ENCODE measurements at regions not wholly inside any gene's neighbourhood (a gene's known extent, or its start where the extent isn't known, plus 50 kb on each side); places are given as distances from the start of the nearest gene placed in this dataset.
"Not testable (repeated sequence)": the region's sequence is repeated elsewhere in the genome, so short reads cannot be mapped to it uniquely, and the experiment has no call there.

DNA sequence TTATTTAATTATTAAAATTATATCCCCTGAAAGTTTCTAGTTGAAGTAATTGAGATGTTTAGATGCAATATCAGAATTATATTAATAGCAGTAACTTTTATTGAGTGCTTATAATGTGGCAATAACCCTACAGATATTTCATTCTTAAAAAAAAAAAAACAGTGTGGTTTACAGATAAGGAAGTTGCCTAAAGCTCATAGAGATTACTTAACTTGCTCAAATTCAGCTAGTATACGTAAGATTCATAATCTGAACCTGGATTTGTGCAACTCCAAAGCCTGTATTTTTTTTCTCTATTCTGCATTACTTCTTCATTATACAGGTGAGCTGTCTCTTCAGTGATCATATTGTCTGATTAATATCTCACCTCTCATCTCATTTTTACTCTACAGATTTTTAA is 156.0 kb upstream of the PTBP2 start:
- no peak for DNase-seq

GRCh38 chr1:96568639-96569038 is 152.9 kb upstream of the PTBP2 start:
- DNase-seq, result no peak

GRCh38 chr1:96569288-96569687 is 152.3 kb upstream of the PTBP2 start:
- no peak for DNase-seq

GRCh38 chr1:96579636-96580035 is 141.9 kb upstream of the PTBP2 start:
- DNase-seq, result no peak

DNA sequence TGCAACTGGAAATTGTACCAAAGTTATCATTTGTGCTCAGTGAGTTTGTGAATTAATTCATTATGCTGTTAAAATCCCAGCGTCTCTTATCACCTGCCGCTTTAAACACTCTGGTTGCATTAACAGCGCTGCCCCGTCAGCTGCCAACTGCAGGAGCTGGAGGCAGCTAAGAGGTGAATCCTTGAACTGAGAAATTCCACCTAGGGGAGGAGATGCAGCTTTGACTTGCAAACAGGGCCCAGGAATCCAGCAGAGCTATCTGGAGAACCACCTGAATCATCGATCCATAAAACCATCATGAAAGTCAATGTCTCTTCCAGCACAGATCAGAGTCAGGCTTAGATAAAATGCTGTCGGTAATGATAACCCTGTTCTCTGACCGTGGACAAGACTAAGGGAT is 140.7 kb upstream of the PTBP2 start:
- no peak for DNase-seq

DNA sequence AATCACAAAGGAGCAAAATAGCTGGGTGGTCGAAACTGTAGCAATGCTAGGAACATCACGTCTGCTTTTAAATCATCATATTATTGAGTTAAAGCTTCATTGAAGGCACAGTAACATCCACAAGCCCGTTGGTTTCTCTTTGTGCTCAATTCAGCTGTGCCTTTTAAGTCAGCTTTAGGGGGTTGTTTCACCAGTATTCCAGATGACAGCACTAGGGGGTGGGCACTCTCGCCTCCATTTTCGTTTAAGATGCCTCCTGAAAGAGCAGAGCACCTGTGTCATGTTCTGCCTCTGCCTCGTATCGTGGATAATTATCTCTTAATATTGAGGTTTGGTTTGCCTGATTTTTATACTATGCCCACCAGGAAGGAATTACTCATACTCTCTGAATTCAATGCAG is 139.8 kb upstream of the PTBP2 start:
- no peak for DNase-seq

DNA sequence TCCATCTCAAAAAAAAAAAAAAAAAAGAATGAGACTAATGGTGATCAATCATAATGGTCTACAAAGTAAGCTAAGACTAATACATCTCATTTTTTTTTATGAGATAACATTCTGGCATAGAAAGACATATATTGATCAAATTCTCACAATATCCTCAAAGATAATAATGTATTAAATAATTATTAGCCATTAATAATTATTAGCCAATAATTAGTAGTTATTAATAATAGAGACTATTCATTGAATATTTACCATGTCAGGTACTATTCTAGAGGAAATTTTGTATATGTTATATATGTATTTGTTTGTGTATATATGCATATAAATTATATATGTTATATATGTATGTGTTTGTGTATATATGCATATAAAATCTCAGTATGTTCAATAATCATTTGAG is 137.7 kb upstream of the PTBP2 start:
- DNase-seq, result no peak

DNA sequence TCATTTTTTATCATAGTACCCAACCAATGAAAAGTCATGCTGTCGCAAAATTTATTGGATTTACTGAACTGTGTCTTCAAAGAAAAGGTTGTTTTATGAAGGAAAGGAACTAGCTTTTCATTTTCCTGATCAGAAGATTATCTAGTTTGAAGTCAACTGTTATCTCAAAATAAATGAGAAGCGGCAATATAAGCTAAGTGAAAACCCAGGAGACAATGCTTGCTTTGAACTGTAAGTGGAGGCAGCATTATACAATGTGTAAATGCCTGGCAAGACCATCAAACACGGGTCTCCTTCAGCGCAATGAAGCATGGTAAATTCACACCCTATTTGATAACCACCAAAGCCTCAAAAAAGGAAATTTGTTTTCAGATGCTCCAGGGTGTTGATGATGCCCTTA is 134.4 kb upstream of the PTBP2 start:
- DNase-seq, result no peak

DNA sequence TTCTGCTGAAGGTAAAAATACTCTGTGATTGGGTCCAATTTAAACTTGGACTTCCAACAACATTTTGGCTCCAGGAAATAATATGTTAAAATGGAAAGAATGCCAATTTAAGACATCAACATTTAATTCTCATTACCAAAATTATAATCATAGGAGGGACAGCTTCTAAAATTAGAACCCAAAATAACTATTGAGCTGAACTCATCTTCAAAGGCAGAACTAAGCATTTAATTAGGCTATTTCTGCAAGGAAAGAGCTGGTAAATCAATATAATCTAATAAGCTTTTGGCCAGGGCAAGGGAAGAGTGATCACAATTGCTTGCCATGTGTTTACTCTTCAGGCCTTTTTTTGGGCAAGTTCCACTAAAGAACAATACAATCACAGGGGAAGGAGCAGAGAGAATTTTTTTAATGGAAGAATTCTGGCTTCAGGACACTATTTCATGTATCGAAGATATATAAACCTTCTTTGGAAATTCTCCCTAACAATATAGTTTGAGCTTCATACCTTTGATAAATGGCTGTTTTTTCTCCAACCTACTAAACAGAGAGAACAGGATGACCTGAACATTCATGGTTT is 133.1 kb upstream of the PTBP2 start:
- DNase-seq, result no peak

GRCh38 chr1:96595530-96595929 is 126.1 kb upstream of the PTBP2 start:
- DNase-seq, result not testable (repeated sequence)

DNA sequence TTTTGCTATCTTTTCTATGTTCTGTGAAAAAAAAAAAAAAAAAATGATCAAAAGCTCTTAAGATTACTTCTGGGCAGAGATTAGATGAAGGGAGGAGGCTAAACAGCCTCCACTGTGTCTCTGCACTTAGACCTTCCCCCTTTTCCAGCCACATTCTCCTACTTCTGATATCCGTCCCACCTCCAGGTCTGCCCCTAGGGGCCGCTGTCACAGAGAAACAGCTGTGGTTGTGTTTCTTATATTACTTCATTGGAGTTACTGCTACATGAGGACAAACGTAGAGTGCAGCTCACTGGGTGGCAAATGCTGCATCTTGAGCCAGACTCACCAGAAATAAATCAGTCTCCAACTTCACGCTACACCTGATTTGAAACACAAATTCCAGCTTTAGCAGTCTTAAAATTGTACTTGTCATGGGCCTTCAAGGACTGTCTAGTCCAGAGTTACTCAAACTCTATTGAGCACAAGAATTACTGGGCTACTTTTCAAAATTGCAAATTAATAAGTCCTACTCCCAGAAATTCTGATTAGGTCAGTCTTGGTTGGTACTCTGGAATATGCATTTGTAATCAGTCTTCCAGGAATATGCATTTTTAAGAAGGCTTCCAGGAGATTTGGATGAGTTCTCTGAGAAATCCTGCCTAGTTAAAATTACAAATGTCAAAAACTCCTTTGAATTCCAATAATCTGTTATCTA is 125.2 kb upstream of the PTBP2 start:
- DNase-seq, result no peak

GRCh38 chr1:96597218-96597617 is 124.4 kb upstream of the PTBP2 start:
- no peak for DNase-seq

GRCh38 chr1:96598416-96599168 is 123.0 kb upstream of the PTBP2 start:
- DNase-seq, result no peak

- not testable (repeated sequence) for DNase-seq
Measured at GRCh38 chr1:96604620-96605019, 117.0 kb upstream of the PTBP2 start.

DNA sequence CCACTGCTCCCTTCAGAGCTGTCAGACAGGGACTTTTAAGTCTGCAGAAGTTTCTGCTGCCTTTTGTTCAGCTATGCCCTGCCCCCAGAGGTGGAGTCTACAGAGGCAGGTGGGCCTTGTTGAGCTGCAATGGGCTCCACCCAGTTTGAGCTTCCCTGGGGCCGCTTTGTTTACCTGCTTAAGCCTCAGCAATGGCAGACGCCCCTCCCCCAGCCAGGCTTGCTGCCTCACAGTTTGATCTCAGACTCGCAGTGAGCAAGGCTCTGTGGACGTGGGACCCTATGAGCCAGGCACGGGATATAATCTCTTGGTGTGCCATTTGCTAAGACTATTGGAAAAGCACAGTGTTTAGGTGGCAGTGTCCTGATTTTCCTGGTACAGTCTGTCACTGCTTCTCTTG is 104.2 kb upstream of the PTBP2 start:
- DNase-seq, result not testable (repeated sequence)

- DNase-seq, result no peak
Measured at GRCh38 chr1:96632045-96632664, 89.4 kb upstream of the PTBP2 start.

- DNase-seq, result no peak
Measured at GRCh38 chr1:96633695-96634094, 87.9 kb upstream of the PTBP2 start.

DNA sequence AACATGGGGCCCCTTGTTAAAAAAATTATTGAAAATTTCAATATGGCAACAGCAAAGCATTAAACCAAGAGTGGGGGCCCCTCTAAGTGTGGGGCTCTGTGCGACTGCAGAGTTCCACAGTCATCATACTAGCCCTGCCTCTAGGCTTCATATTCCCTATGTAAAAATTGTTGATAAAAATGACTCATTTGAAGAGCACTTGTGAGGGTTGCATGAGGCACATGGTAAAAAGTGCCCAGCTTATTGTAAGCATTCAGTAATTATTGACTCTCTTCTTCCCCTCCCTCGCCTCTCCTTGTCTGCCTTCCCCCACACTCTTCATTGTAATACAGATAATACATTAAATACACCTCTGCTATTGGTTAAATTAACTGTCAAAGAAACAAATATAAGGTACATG is 86.7 kb upstream of the PTBP2 start:
- DNase-seq, result peak; percentile 33

DNA sequence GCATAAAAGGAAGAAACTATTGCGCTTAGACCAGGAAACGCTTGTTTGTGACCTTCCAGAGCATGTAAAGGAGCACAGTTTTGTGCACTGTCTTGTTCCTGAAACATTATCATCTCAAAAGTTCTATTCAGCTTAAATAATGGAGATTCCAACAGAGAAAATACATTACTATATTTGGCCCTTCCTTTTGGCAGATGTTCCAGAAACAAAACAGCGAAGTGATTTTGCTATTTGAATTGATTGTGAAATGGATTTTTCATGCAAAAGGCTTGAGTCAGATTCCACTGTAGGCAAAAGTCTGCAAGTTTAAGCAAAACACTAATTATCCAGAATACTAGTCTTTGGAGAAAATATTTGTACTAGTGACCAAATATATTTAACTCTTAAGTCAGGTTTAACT is 80.3 kb upstream of the PTBP2 start:
- DNase-seq, result no peak

- DNase-seq, result no peak
Measured at GRCh38 chr1:96643519-96643918, 78.1 kb upstream of the PTBP2 start.

DNA sequence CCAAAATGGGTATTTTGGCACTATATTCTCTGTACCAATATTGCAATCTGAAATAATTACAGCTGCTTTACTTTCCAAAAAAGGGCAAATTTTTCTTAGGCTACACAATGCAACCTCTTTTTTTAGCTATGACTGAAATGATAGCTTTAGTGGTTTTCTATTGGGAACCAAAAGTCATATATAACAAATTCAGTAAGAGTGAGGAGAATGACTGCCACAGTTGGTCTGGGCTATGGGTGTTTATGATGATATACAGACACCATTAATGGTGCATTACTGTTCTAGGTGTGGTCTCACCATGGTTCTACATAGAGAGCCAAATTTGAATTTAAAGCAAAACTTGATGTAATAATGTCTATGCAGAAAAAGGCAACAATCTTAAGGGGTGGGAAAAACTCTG is 72.3 kb upstream of the PTBP2 start:
- DNase-seq, result no peak

GRCh38 chr1:96651517-96651916 is 70.1 kb upstream of the PTBP2 start:
- DNase-seq, result no peak

GRCh38 chr1:96660051-96660450 is 61.5 kb upstream of the PTBP2 start:
- DNase-seq, result no peak

DNA sequence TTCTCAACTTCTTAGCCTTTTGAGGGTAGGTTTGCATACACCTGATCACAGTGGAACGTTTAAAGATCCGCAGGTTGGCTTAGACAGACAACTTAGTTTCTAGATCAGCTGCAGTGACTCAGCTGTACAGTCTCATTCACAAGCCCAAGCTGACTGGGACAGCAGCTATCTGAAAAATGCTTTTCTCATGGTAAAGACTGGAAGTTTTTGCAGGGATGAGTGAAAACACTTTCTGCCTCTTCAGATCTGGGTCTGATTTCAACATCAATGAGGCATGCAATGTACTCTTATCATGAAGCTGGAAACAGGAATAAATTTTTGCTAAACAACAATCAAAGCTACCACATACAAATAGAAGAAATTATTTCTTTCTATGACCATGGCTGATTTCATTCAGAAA is 61.1 kb upstream of the PTBP2 start:
- no peak for DNase-seq

Data from NCI-H1092 treated with DMSO at 0.1 percent for 48 hours (cell line).